Activated CD4-positive, CD25-positive, alpha-beta regulatory T cell treated with anti-CD3 and anti-CD28 coated beads, Interleukin-2, amount 50 U/mL, for 72 hours (primary cell): ENCODE measurements at regions not wholly inside any gene's neighbourhood (a gene's known extent, or its start where the extent isn't known, plus 50 kb on each side); places are given as distances from the start of the nearest gene placed in this dataset.

Experiments used
- DNase-seq: peaks from one replicate; pipeline ENCODE4 v3.0.0; 2021

- DNase-seq, result peak; percentile 37
These were observed 101.1 kb downstream of the UBIAD1 start for GRCh38 chr1:11373895-11374747.

- DNase-seq, result no peak
These were observed 101.7 kb downstream of the UBIAD1 start for GRCh38 chr1:11374748-11375110.

GRCh38 chr1:11377001-11377583, 101.9 kb upstream of the DISP3 start:
- DNase-seq, result no peak

GRCh38 chr1:11377954-11378353, 101.0 kb upstream of the DISP3 start:
- no peak for DNase-seq

- no peak for DNase-seq
These were observed 99.1 kb upstream of the DISP3 start for GRCh38 chr1:11379851-11380250.

GRCh38 chr1:11380500-11380899, 98.5 kb upstream of the DISP3 start:
- DNase-seq, result no peak

GRCh38 chr1:11383553-11384169, 95.3 kb upstream of the DISP3 start:
- DNase-seq, result no peak

GRCh38 chr1:11384170-11384554, 94.8 kb upstream of the DISP3 start:
- DNase-seq, result no peak

- DNase-seq, result no peak
These were observed 91.1 kb upstream of the DISP3 start for GRCh38 chr1:11387829-11388228.

GRCh38 chr1:11388617-11389016, 90.3 kb upstream of the DISP3 start:
- no peak for DNase-seq

GRCh38 chr1:11391327-11391726, 87.6 kb upstream of the DISP3 start:
- DNase-seq, result no peak

GRCh38 chr1:11391886-11392285, 87.1 kb upstream of the DISP3 start:
- no peak for DNase-seq

GRCh38 chr1:11394592-11395245, 84.2 kb upstream of the DISP3 start:
- DNase-seq, result no peak

- no peak for DNase-seq
These were observed 83.3 kb upstream of the DISP3 start for GRCh38 chr1:11395616-11396015.

GRCh38 chr1:11397151-11397901, 81.6 kb upstream of the DISP3 start:
- no peak for DNase-seq

GRCh38 chr1:11399250-11399649, 79.7 kb upstream of the DISP3 start:
- DNase-seq, result no peak

- no peak for DNase-seq
These were observed 78.8 kb upstream of the DISP3 start for GRCh38 chr1:11400155-11400554.

GRCh38 chr1:11400567-11400966, 78.4 kb upstream of the DISP3 start:
- DNase-seq, result no peak

- DNase-seq, result no peak
These were observed 72.1 kb upstream of the DISP3 start for GRCh38 chr1:11406845-11407244.

GRCh38 chr1:11407301-11407994, 71.5 kb upstream of the DISP3 start:
- no peak for DNase-seq

GRCh38 chr1:11412141-11412540, 66.8 kb upstream of the DISP3 start:
- DNase-seq, result no peak

- no peak for DNase-seq
These were observed 65.0 kb upstream of the DISP3 start for GRCh38 chr1:11413986-11414391.
